Mesenchymal stem cell (in vitro differentiated cells and primary cell): ENCODE measurements at regions not wholly inside any gene's neighbourhood (a gene's known extent, or its start where the extent isn't known, plus 50 kb on each side); places are given as distances from the start of the nearest gene placed in this dataset.
A peak's percentile ranks its signal among the peaks of the same experiment; 100 is the strongest.

Experiments used
- DNase-seq: peaks from one replicate; pipeline ENCODE4 v3.0.0-alpha.2; 2013
- H2AFZ ChIP-seq: one replicate; pipeline ENCODE4 v1.6.1; 2013; ENCODE audit warnings: low read depth, mild to moderate bottlenecking, control low read depth, inconsistent platforms, low read length, moderate library complexity
- H2AK5ac ChIP-seq: 2 replicates; pipeline ENCODE4 v1.6.1; 2013; ENCODE audit warnings: low read length, moderate library complexity, mild to moderate bottlenecking, inconsistent platforms; ENCODE audit not compliant: severe bottlenecking
- H2BK120ac ChIP-seq: one replicate; pipeline ENCODE4 v1.6.1; 2013; ENCODE audit warnings: low read depth, mild to moderate bottlenecking, inconsistent platforms, low read length, moderate library complexity
- H2BK12ac ChIP-seq, 2 experiments: one replicate each; pipeline ENCODE4 v1.6.1; 2013; ENCODE audit warnings: inconsistent platforms in 2 of 2, low read length in 2 of 2, mild to moderate bottlenecking in 2 of 2, moderate library complexity in 2 of 2, control low read depth in 1 of 2
- H2BK15ac ChIP-seq: one replicate; pipeline ENCODE4 v1.6.1; 2013; ENCODE audit warnings: mild to moderate bottlenecking, low read depth, inconsistent platforms; ENCODE audit not compliant: poor library complexity, severe bottlenecking
- H2BK5ac ChIP-seq: 2 replicates; pipeline ENCODE4 v1.6.1; 2013; ENCODE audit warnings: low read depth, mild to moderate bottlenecking, low read length, control low read depth, inconsistent platforms; ENCODE audit not compliant: poor library complexity, severe bottlenecking
- H3K14ac ChIP-seq, 2 experiments: one replicate each; pipeline ENCODE4 v1.6.1; 2013; ENCODE audit warnings: inconsistent platforms in 2 of 2, low read length in 2 of 2, control low read depth in 1 of 2, mild to moderate bottlenecking in 1 of 2, moderate library complexity in 1 of 2
- H3K18ac ChIP-seq, 2 experiments: one replicate each; pipeline ENCODE4 v1.6.1; 2013; ENCODE audit warnings: inconsistent platforms in 2 of 2, low read length in 2 of 2, control low read depth in 1 of 2, low read depth in 1 of 2, mild to moderate bottlenecking in 1 of 2
- H3K23ac ChIP-seq, 2 experiments: one replicate each; pipeline ENCODE4 v1.6.1; 2013; ENCODE audit warnings: inconsistent platforms in 2 of 2, low read length in 2 of 2, mild to moderate bottlenecking in 2 of 2, moderate library complexity in 2 of 2, control low read depth in 1 of 2
- H3K27ac ChIP-seq: 2 replicates; pipeline ENCODE4 v1.5.1; 2013; ENCODE audit warnings: mild to moderate bottlenecking, moderate library complexity, low read length, control low read depth, inconsistent platforms; ENCODE audit not compliant: poor library complexity, severe bottlenecking
- H3K27me3 ChIP-seq, 2 experiments: 2 replicates each; pipeline versions ENCODE4 v1.6.1 to v1.7.0; 2013; ENCODE audit warnings: low read length in 2 of 2, mild to moderate bottlenecking in 2 of 2, moderate library complexity in 2 of 2, control low read depth in 1 of 2, inconsistent platforms in 1 of 2; ENCODE audit not compliant: control insufficient read depth in 1 of 2, insufficient read depth in 1 of 2
- H3K36me3 ChIP-seq, 2 experiments: 2 replicates each; pipeline versions ENCODE4 v1.6.1 to v1.7.0; 2013; ENCODE audit warnings: low read length in 2 of 2, control low read depth in 1 of 2, inconsistent platforms in 1 of 2, low read depth in 1 of 2, mild to moderate bottlenecking in 1 of 2; ENCODE audit not compliant: insufficient read depth in 2 of 2, control insufficient read depth in 1 of 2
- H3K4ac ChIP-seq, 2 experiments: one replicate each; pipeline ENCODE4 v1.6.1; 2013; ENCODE audit warnings: inconsistent platforms in 2 of 2, low read length in 2 of 2, mild to moderate bottlenecking in 2 of 2, moderate library complexity in 2 of 2, control low read depth in 1 of 2, low read depth in 1 of 2
- H3K4me1 ChIP-seq: 2 replicates; pipeline ENCODE4 v1.6.1; 2013; ENCODE audit warnings: low read depth, low read length, control low read depth; ENCODE audit not compliant: control insufficient read depth, insufficient read depth
- H3K4me2 ChIP-seq: 2 replicates; pipeline ENCODE4 v1.6.1; 2013; ENCODE audit warnings: low read length, mild to moderate bottlenecking, inconsistent platforms; ENCODE audit not compliant: poor library complexity, severe bottlenecking
- H3K4me3 ChIP-seq, 2 experiments: 2 replicates each; pipeline versions ENCODE4 v1.5.1 to v1.7.0; 2013; ENCODE audit warnings: low read length in 2 of 2, mild to moderate bottlenecking in 2 of 2, control low read depth in 1 of 2, low read depth in 1 of 2; ENCODE audit not compliant: insufficient read depth in 1 of 2
- H3K79me1 ChIP-seq: replicated peaks from 2 replicates; pipeline ENCODE4 v1.6.1; 2013; ENCODE audit warnings: mild to moderate bottlenecking, control low read depth, low read length, inconsistent platforms; ENCODE audit not compliant: poor library complexity, severe bottlenecking
- H3K9ac ChIP-seq: 2 replicates; pipeline ENCODE4 v1.7.0; 2013; ENCODE audit warnings: mild to moderate bottlenecking, low read length, moderate library complexity
- H3K9me3 ChIP-seq: 2 replicates; pipeline ENCODE4 v1.7.0; 2013; ENCODE audit warnings: mild to moderate bottlenecking, low read length; ENCODE audit not compliant: control insufficient read depth
- H4K8ac ChIP-seq: one replicate; pipeline ENCODE4 v1.6.1; 2013; ENCODE audit warnings: inconsistent platforms, mild to moderate bottlenecking, low read length, moderate library complexity
- H4K91ac ChIP-seq: one replicate; pipeline ENCODE4 v1.6.1; 2013; ENCODE audit warnings: mild to moderate bottlenecking, low read length, inconsistent platforms
- WGBS: methylation state at CpG from one replicate; pipeline ENCODE4 v1.1.7; 2013; ENCODE audit warnings: mixed read lengths; 5-methylcytosine and 5-hydroxymethylcytosine counted together

GRCh38 chr5:68962757-68963484, 130.9 kb upstream of the SLC30A5 start:
- WGBS: 32% methylated on average over 16 of the region's 16 CpGs
- Histone ChIP-seq H2BK120ac (no peak overlapping the region), H2BK5ac (no peak overlapping the region)

GRCh38 chr5:68964679-68965078, 129.1 kb upstream of the SLC30A5 start:
- Histone ChIP-seq H3K27ac (no peak overlapping the region), H3K4me2 (no peak overlapping the region), H4K8ac (no peak overlapping the region), H3K36me3 (no peaks in the 10 kb centered on the region), H3K27me3 (peaks cover 0 to under 1% of the 10 kb centered on the region in 2 experiments), H3K4me1 (no peaks in the 10 kb centered on the region), H3K4ac (no peak overlapping the region), H2BK5ac (no peak overlapping the region), H3K18ac (no peak overlapping the region), H3K14ac (peak overlapping the region in 1 of 2 experiments; percentile 39), H3K4me3 (no peak overlapping the region), H2AFZ (no peak overlapping the region), H3K9me3 (no peaks in the 10 kb centered on the region), H4K91ac (no peak overlapping the region), H3K23ac (no peak overlapping the region), H2BK15ac (no peak overlapping the region), H3K9ac (no peak overlapping the region), H2BK120ac (no peak overlapping the region), H2AK5ac (no peak overlapping the region), H2BK12ac (no peak overlapping the region), H3K79me1 (no peaks in the 10 kb centered on the region)
- no peak for DNase-seq
- 97% methylated on average over 3 of the region's 3 CpGs for WGBS

More at GRCh38 chr5:68962757-68963484, 130.9 kb upstream of the SLC30A5 start:
- no peak overlapping the region for H3K4ac ChIP-seq
- H3K36me3 ChIP-seq: no peaks in the 10 kb centered on the region
- H3K4me2 ChIP-seq: peak overlapping the region; percentile 18
- no peak overlapping the region for H2AK5ac ChIP-seq
- peak; percentile 71 for DNase-seq
- no peak overlapping the region for H2BK12ac ChIP-seq
- H4K91ac ChIP-seq: no peak overlapping the region
- H3K9me3 ChIP-seq: no peaks in the 10 kb centered on the region
- H3K4me3 ChIP-seq: peak overlapping the region in 1 of 2 experiments; percentile 28
- H3K79me1 ChIP-seq: no peaks in the 10 kb centered on the region
- H3K27ac ChIP-seq: no peak overlapping the region
- H3K27me3 ChIP-seq: no peaks in the 10 kb centered on the region
- H4K8ac ChIP-seq: no peak overlapping the region
- H3K18ac ChIP-seq: peak overlapping the region in 1 of 2 experiments; percentile 24
- H2BK15ac ChIP-seq: no peak overlapping the region
- peak overlapping the region; percentile 66 for H3K9ac ChIP-seq
- peaks cover 2% of the 10 kb centered on the region for H3K4me1 ChIP-seq
- no peak overlapping the region for H3K23ac ChIP-seq
- no peak overlapping the region for H2AFZ ChIP-seq
- H3K14ac ChIP-seq: no peak overlapping the region

- H2BK12ac ChIP-seq: no peak overlapping the region
- no peaks in the 10 kb centered on the region for H3K36me3 ChIP-seq
- H3K27me3 ChIP-seq: peaks cover 0 to 11% of the 10 kb centered on the region in 2 experiments
- H3K9ac ChIP-seq: no peak overlapping the region
- no peak overlapping the region for H2AK5ac ChIP-seq
- H2AFZ ChIP-seq: no peak overlapping the region
- H3K14ac ChIP-seq: no peak overlapping the region
- no peak overlapping the region for H3K27ac ChIP-seq
- no peak overlapping the region for H3K18ac ChIP-seq
- no peak overlapping the region for H3K23ac ChIP-seq
- H3K4me1 ChIP-seq: no peaks in the 10 kb centered on the region
- H3K4me3 ChIP-seq: no peak overlapping the region
- H3K4ac ChIP-seq: no peak overlapping the region
- H4K8ac ChIP-seq: no peak overlapping the region
- WGBS: 91% methylated on average over 3 of the region's 3 CpGs
- H3K79me1 ChIP-seq: no peaks in the 10 kb centered on the region
- no peak overlapping the region for H3K4me2 ChIP-seq
- no peak overlapping the region for H2BK5ac ChIP-seq
- no peak overlapping the region for H4K91ac ChIP-seq
- no peaks in the 10 kb centered on the region for H3K9me3 ChIP-seq
- no peak overlapping the region for H2BK120ac ChIP-seq
- DNase-seq: no peak
- H2BK15ac ChIP-seq: no peak overlapping the region
These were observed 127.9 kb upstream of the SLC30A5 start for GRCh38 chr5:68965926-68966325.

GRCh38 chr5:68966596-68966995, 127.2 kb upstream of the SLC30A5 start:
- WGBS: 94% methylated on average over 5 of the region's 5 CpGs
- Histone ChIP-seq H2AFZ (no peak overlapping the region), H3K79me1 (no peaks in the 10 kb centered on the region), H3K4me1 (no peaks in the 10 kb centered on the region), H3K18ac (no peak overlapping the region), H2BK15ac (no peak overlapping the region), H3K27ac (no peak overlapping the region), H2AK5ac (no peak overlapping the region), H2BK5ac (no peak overlapping the region), H3K4me3 (no peak overlapping the region), H3K4ac (no peak overlapping the region), H3K4me2 (no peak overlapping the region), H3K36me3 (no peaks in the 10 kb centered on the region), H3K14ac (no peak overlapping the region), H3K9me3 (no peaks in the 10 kb centered on the region), H3K27me3 (peaks cover 0 to 16% of the 10 kb centered on the region in 2 experiments), H3K9ac (no peak overlapping the region), H2BK12ac (no peak overlapping the region), H4K8ac (no peak overlapping the region), H3K23ac (no peak overlapping the region), H4K91ac (no peak overlapping the region), H2BK120ac (no peak overlapping the region)
- DNase-seq: no peak
